Heart left ventricle (tissue), 13 donors: ENCODE measurements at regions not wholly inside any gene's neighbourhood (a gene's known extent, or its start where the extent isn't known, plus 50 kb on each side); places are given as distances from the start of the nearest gene placed in this dataset.

Experiments used
- POLR2A ChIP-seq, 2 donors: fragments of 450-650 bp; IDR thresholded peaks; one replicate each; pipeline ENCODE4 v1.6.1; 2017; ENCODE audit warnings: antibody characterized with exemption in 2 of 2, mild to moderate bottlenecking in 2 of 2, moderate library complexity in 2 of 2
- TF ChIP-seq, protein P1 (sequence below), 12 donors: fragments of 200-600 bp; sonication (generic) in 4 of 12; IDR thresholded peaks; one replicate each; pipeline versions ENCODE4 v1.5.0 to v1.8.0; 2018 to 2022; ENCODE audit warnings: antibody characterized with exemption in 12 of 12, mild to moderate bottlenecking in 5 of 12
- donor health status: ischemic (EF 13 %, LVEDD 7.1; RV severe dilation, severe dysfunction).
- donor health status: DM: no; HTN: yes; CAD: no.
- donor health status: DM: no; HTN: no; CAD: no.
- donor health status: ischemic (EF 25% LVEDD 6.9; RV normal size, moderate dysfunction).
- donor health status: ischemic (EF 25% LVEDD 5.7; RV mildly dilated, moderate dysfunction).
- donor health status: ischemic (EF 35%, LVEDD 5.7; RV mildly dilated, moderate dysfunction).
- donor health status: nonischemic (EF 11% LVEDD 7.7; RV severe dilation, severe dysfunction).
- donor health status: DM: yes; HTN: yes; CAD: no.
- donor health status: PGD.
- donor health status: ischemic (EF 29% LVEDD 5.4; RV normal size, mild dysfunction).
- donor health status: nonischemic (EF 23%, LVEDD 6.1; RV moderate dilation, normal function).

DNA sequence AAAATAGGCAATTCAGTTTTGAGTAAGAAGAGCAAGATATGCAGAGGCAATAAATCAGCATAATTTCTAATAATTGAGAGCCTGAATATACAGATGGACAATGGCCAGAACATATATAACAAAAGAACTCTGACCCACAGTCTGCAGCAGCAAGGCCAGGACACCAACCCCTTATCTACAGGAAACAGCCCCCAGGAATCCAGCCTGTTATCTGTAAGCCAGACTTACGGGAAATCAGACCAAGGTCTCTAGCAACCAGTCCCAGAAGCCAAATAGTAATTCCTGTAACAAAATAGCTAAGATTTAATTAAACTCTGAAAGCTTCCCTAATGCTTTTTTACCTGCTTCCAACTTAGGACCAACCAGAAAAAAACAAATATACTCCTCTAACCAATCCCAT, 434.5 kb upstream of the GYPC start:
- TF ChIP-seq, protein P1, sequence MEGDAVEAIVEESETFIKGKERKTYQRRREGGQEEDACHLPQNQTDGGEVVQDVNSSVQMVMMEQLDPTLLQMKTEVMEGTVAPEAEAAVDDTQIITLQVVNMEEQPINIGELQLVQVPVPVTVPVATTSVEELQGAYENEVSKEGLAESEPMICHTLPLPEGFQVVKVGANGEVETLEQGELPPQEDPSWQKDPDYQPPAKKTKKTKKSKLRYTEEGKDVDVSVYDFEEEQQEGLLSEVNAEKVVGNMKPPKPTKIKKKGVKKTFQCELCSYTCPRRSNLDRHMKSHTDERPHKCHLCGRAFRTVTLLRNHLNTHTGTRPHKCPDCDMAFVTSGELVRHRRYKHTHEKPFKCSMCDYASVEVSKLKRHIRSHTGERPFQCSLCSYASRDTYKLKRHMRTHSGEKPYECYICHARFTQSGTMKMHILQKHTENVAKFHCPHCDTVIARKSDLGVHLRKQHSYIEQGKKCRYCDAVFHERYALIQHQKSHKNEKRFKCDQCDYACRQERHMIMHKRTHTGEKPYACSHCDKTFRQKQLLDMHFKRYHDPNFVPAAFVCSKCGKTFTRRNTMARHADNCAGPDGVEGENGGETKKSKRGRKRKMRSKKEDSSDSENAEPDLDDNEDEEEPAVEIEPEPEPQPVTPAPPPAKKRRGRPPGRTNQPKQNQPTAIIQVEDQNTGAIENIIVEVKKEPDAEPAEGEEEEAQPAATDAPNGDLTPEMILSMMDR (IDR thresholded peaks at IDR 0.05), result no peak
- no peak for TF ChIP-seq POLR2A (IDR thresholded peaks at IDR 0.05)
